Adrenal gland (tissue), 9 donors: ENCODE measurements at regions not wholly inside any gene's neighbourhood (a gene's known extent, or its start where the extent isn't known, plus 50 kb on each side); places are given as distances from the start of the nearest gene placed in this dataset.

Source experiments
- DNase-seq, 7 donors: peaks; one replicate each; pipeline ENCODE4 v3.0.0-alpha.2; 2019 to 2020
- H3K27ac ChIP-seq, 5 donors: fragments of 200-600 bp; sonication (generic) in 4 of 5; 1 replicate in 3 of 5; 2 replicates in 2 of 5; pipeline versions ENCODE4 v1.5.1 to v1.8.0; 2016 to 2020; ENCODE audit warnings: mild to moderate bottlenecking in 1 of 5
- H3K27me3 ChIP-seq: fragments of 200-600 bp; 2 replicates; pipeline ENCODE4 v1.8.0; 2021
- H3K36me3 ChIP-seq, 2 donors: fragments of 200-600 bp; replicated peaks in 1 of 2; 1 replicate in 1 of 2; 2 replicates in 1 of 2; pipeline versions ENCODE4 v1.5.1 to v1.8.0; 2018 to 2022
- H3K4me1 ChIP-seq, 2 donors: fragments of 200-600 bp; replicated peaks in 1 of 2; 1 replicate in 1 of 2; 2 replicates in 1 of 2; pipeline versions ENCODE4 v1.5.1 to v1.8.0; 2018 to 2021
- H3K4me3 ChIP-seq, 4 donors: fragments of 200-600 bp; sonication (generic) in 3 of 4; one replicate each; pipeline ENCODE4 v1.5.1; 2016 to 2018
- H3K9me3 ChIP-seq, 3 donors: fragments of 200-600 bp; sonication (generic) in 1 of 3; replicated peaks in 1 of 3; 1 replicate in 2 of 3; 2 replicates in 1 of 3; pipeline versions ENCODE4 v1.5.1 to v1.8.0; 2016 to 2021
- POLR2A ChIP-seq, 2 donors: fragments of 450-650 bp; IDR thresholded peaks; one replicate each; pipeline ENCODE4 v1.6.1; 2017; ENCODE audit warnings: antibody characterized with exemption in 2 of 2, mild to moderate bottlenecking in 2 of 2, moderate library complexity in 1 of 2
- WGBS, 4 donors: extraction: QIAGEN DNeasy Blood & Tissue Kit in 2 of 4; methylation state at CpG; one replicate each; pipeline versions ENCODE4 v1.1.5 to v1.1.7; 2013 to 2017; 5-methylcytosine and 5-hydroxymethylcytosine counted together
- intact Hi-C, 2 donors: fragments of 100-400 bp; cut with DNase I; formaldehyde crosslinking; loops; one replicate each; pipeline versions ENCODE4 v1.14.1 to v1.15.0; 2022 to 2023
- TF ChIP-seq, protein P1 (sequence below), 6 experiments: fragments of 450-650 bp in 4 of 6; fragments of 200-600 bp in 2 of 6; sonication (generic) in 1 of 6; IDR thresholded peaks; 1 replicate in 5 of 6; 2 replicates in 1 of 6; pipeline versions ENCODE4 v1.5.1 to v1.8.0; 2016 to 2021; ENCODE audit warnings: antibody characterized with exemption in 6 of 6, mild to moderate bottlenecking in 2 of 6, moderate library complexity in 1 of 6
- donor health status: healthy with polysubstance abuse.
- donor health status: Bipolar disorder and iron deficiency.
- donor health status: DM: yes; HTN: yes; CAD: no.
- donor health status: DM: no; HTN: no; CAD: no.
- donor health status: DM: no; HTN: no; CAD: no.

DNA sequence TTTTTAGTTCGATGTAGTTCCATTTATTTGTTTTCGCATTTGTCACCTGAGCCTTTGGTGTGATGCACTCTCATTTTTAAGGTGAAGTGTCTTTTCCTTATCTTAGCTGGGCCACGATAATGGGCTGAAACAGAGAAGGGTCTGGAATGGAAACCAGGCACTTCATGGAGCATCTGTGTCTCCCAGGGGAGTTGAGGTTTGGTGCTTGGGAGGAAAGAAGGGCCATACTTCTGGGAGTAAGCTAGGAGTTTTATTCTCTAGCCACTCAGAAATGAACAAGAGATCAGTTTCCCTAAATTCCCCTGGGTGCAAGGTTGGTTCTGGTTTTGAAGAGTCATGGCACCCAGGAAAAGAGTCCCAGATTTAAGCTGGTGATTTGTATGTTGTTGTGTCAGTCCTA is 179.4 kb upstream of the CXCR4 start:
- no peaks in the 10 kb centered on the region for H3K36me3 ChIP-seq
- H3K27me3 ChIP-seq, result no peaks in the 10 kb centered on the region
- no peak for DNase-seq
- 58 to 78% (median 64%) methylated on average over 3 of the region's 3 CpGs for WGBS, 4 donors
- H3K27ac ChIP-seq, result no peak overlapping the region
- TF ChIP-seq POLR2A (IDR thresholded peaks at IDR 0.05), result no peak
- TF ChIP-seq, protein P1, sequence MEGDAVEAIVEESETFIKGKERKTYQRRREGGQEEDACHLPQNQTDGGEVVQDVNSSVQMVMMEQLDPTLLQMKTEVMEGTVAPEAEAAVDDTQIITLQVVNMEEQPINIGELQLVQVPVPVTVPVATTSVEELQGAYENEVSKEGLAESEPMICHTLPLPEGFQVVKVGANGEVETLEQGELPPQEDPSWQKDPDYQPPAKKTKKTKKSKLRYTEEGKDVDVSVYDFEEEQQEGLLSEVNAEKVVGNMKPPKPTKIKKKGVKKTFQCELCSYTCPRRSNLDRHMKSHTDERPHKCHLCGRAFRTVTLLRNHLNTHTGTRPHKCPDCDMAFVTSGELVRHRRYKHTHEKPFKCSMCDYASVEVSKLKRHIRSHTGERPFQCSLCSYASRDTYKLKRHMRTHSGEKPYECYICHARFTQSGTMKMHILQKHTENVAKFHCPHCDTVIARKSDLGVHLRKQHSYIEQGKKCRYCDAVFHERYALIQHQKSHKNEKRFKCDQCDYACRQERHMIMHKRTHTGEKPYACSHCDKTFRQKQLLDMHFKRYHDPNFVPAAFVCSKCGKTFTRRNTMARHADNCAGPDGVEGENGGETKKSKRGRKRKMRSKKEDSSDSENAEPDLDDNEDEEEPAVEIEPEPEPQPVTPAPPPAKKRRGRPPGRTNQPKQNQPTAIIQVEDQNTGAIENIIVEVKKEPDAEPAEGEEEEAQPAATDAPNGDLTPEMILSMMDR (IDR thresholded peaks at IDR 0.05), result no peak
- H3K4me3 ChIP-seq, result no peak overlapping the region
- intact Hi-C loops, result no loop called here
- no peaks in the 10 kb centered on the region for H3K9me3 ChIP-seq
- no peaks in the 10 kb centered on the region for H3K4me1 ChIP-seq

DNA sequence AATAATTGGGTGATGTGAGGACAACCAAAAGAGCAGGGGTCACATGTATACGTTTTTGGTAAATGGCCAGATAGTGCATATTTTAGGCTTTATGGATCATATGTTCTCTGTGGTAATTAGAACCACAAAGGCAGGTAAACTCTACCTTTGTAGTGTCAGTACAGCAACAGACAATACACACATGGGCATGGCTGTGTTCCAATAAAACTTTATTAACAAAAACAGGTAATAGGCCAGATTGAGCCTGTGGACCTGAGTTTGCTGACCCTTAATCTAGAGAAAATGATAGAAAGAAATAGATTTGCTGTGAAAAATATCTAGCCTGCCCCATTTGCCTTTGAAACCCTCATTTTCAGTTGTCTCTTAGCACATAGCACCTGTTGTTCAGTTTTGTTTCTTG is 177.2 kb upstream of the CXCR4 start:
- H3K27ac ChIP-seq, result no peak overlapping the region
- no peaks in the 10 kb centered on the region for H3K4me1 ChIP-seq
- 75 to 100% (median 82%) methylated on average over 1 of the region's 1 CpG for WGBS, 4 donors
- no peaks in the 10 kb centered on the region for H3K27me3 ChIP-seq
- DNase-seq, result no peak
- no peaks in the 10 kb centered on the region for H3K9me3 ChIP-seq
- H3K36me3 ChIP-seq, result no peaks in the 10 kb centered on the region
- intact Hi-C loops, result no loop called here
- no peak for TF ChIP-seq POLR2A (IDR thresholded peaks at IDR 0.05)
- TF ChIP-seq, protein P1 (IDR thresholded peaks at IDR 0.05), result no peak
- H3K4me3 ChIP-seq, result no peak overlapping the region

DNA sequence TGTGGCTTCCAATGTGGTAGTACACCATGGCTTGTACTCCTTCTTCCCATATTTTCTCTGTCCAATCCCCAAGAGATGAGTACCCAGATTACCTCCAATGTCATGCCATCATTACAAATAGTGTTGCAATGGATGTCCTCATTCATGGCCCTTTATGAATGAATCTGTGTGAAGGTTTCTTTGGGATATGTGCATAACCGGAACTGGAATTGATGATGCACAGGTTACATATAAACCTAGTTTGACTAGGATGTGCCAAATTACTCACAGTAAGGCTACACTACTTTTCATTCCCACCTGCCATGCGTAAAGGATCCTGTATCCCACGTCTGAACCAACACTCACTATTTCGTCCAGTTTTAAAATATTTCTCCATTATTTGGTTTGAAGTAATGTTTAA is 173.9 kb upstream of the CXCR4 start:
- Histone ChIP-seq H3K4me1 (no peaks in the 10 kb centered on the region), H3K27me3 (no peaks in the 10 kb centered on the region), H3K4me3 (no peak overlapping the region), H3K27ac (no peak overlapping the region), H3K9me3 (no peaks in the 10 kb centered on the region), H3K36me3 (no peaks in the 10 kb centered on the region)
- TF ChIP-seq, protein P1 (IDR thresholded peaks at IDR 0.05), result no peak
- TF ChIP-seq POLR2A (IDR thresholded peaks at IDR 0.05), result no peak
- 92 to 95% (median 92%) methylated on average over 4 of the region's 4 CpGs for WGBS, 4 donors
- intact Hi-C loops, result no loop called here
- no peak for DNase-seq

DNA sequence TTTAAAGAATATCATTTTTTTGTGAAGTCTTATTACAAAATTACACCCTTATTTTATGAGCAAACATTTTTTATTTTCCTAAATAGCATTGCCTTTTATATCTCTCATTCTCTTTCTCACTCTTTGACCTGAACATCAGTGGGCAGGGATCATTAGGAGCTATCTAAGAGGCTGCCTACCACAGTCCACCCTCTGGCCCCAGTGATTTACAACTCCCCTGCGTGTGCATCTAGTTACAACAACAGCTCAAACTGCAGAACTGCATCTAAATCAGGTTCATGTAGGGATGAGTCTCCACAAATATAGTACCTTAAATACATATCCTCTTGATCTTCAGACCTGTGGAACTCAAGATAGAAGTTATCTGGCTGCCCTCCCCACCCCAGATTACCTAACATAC is 172.4 kb upstream of the CXCR4 start:
- H3K36me3 ChIP-seq, result no peaks in the 10 kb centered on the region
- intact Hi-C loops, result no loop called here
- H3K4me1 ChIP-seq, result no peaks in the 10 kb centered on the region
- no peak overlapping the region for H3K27ac ChIP-seq
- H3K4me3 ChIP-seq, result no peak overlapping the region
- DNase-seq, result no peak
- TF ChIP-seq, protein P1 (IDR thresholded peaks at IDR 0.05), result no peak
- no peak for TF ChIP-seq POLR2A (IDR thresholded peaks at IDR 0.05)
- no peaks in the 10 kb centered on the region for H3K9me3 ChIP-seq
- WGBS, 4 donors, result 75 to 89% (median 82%) methylated on average over 1 of the region's 1 CpG
- no peaks in the 10 kb centered on the region for H3K27me3 ChIP-seq
